Suprapubic skin (tissue), 3 donors: ENCODE measurements at regions not wholly inside any gene's neighbourhood (a gene's known extent, or its start where the extent isn't known, plus 50 kb on each side); places are given as distances from the start of the nearest gene placed in this dataset.

Source experiments
- POLR2A ChIP-seq, 2 donors: fragments of 450-650 bp; IDR thresholded peaks; one replicate each; pipeline ENCODE4 v1.6.1; 2017; ENCODE audit warnings: antibody characterized with exemption in 2 of 2, mild to moderate bottlenecking in 2 of 2, moderate library complexity in 2 of 2
- TF ChIP-seq, protein P1 (sequence below), 2 donors: fragments of 200-600 bp in 1 of 2; fragments of 450-650 bp in 1 of 2; sonication (generic) in 1 of 2; IDR thresholded peaks; one replicate each; pipeline ENCODE4 v1.5.1; 2016 to 2019; ENCODE audit warnings: antibody characterized with exemption in 2 of 2, mild to moderate bottlenecking in 1 of 2, moderate library complexity in 1 of 2

DNA sequence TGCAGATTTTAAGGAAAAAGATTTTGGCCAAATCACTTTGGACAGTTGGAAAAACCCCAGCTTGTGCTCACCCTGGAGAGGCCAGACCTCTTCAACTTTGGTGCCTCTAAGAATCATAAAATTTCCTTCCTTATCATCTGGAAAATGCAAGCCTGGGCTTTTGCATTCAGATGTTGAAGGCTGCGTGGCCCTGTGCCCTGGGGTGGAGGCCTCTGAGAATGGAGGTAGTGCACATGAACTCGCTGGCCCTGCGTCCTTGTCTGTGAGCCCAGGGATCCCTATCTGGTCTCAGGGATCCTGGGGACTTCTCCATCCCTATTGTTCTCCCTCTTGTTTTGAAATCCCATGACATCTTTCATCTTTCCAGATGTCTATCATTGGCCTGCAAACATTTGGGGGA lies 64.6 kb upstream of the ARNT2 start:
- no peak for TF ChIP-seq POLR2A (IDR thresholded peaks at IDR 0.05)
- TF ChIP-seq, protein P1, sequence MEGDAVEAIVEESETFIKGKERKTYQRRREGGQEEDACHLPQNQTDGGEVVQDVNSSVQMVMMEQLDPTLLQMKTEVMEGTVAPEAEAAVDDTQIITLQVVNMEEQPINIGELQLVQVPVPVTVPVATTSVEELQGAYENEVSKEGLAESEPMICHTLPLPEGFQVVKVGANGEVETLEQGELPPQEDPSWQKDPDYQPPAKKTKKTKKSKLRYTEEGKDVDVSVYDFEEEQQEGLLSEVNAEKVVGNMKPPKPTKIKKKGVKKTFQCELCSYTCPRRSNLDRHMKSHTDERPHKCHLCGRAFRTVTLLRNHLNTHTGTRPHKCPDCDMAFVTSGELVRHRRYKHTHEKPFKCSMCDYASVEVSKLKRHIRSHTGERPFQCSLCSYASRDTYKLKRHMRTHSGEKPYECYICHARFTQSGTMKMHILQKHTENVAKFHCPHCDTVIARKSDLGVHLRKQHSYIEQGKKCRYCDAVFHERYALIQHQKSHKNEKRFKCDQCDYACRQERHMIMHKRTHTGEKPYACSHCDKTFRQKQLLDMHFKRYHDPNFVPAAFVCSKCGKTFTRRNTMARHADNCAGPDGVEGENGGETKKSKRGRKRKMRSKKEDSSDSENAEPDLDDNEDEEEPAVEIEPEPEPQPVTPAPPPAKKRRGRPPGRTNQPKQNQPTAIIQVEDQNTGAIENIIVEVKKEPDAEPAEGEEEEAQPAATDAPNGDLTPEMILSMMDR (IDR thresholded peaks at IDR 0.05), result no peak
